Dendritic cell treated with granulocyte-macrophage colony-stimulating factor and Interleukin-4, amounts not matched to agents 40 ng/mL and 50 ng/mL, for 4 days (primary cell): ENCODE measurements at regions not wholly inside any gene's neighbourhood (a gene's known extent, or its start where the extent isn't known, plus 50 kb on each side); places are given as distances from the start of the nearest gene placed in this dataset.

Experiments
- H3K27ac Mint-ChIP-seq: one replicate; pipeline ENCODE4 v1.8.0; 2022; ENCODE audit warnings: mild to moderate bottlenecking, mixed read lengths
- H3K27me3 Mint-ChIP-seq: one replicate; pipeline ENCODE4 v1.8.0; 2022; ENCODE audit warnings: mild to moderate bottlenecking, mixed read lengths
- H3K36me3 Mint-ChIP-seq: one replicate; pipeline ENCODE4 v1.8.0; 2022; ENCODE audit warnings: low read depth, mixed read lengths
- H3K4me1 Mint-ChIP-seq: one replicate; pipeline ENCODE4 v1.8.0; 2022; ENCODE audit warnings: low read depth, mixed read lengths
- H3K4me3 Mint-ChIP-seq: one replicate; pipeline ENCODE4 v1.8.0; 2022; ENCODE audit warnings: mild to moderate bottlenecking, moderate library complexity, mixed read lengths
- H3K9me3 Mint-ChIP-seq: one replicate; pipeline ENCODE4 v1.8.0; 2022; ENCODE audit warnings: mixed read lengths
- intact Hi-C: fragments of 100-400 bp; cut with micrococcal nuclease; formaldehyde crosslinking; loops from one replicate; pipeline ENCODE4 v1.15.0; 2022

GRCh38 chr2:13884291-13884976, 748.1 kb upstream of the LRATD1 start:
- Mint-ChIP-seq H3K4me3 (no peak overlapping the region), H3K4me1 (no peaks in the 10 kb centered on the region), H3K36me3 (no peaks in the 10 kb centered on the region), H3K9me3 (peaks cover 18% of the 10 kb centered on the region), H3K27ac (no peak overlapping the region), H3K27me3 (no peaks in the 10 kb centered on the region)
- intact Hi-C loops = no loop called here

- no peak overlapping the region for H3K4me3 Mint-ChIP-seq
- H3K27me3 Mint-ChIP-seq = no peaks in the 10 kb centered on the region
- peaks cover 9% of the 10 kb centered on the region for H3K9me3 Mint-ChIP-seq
- intact Hi-C loops = no loop called here
- no peaks in the 10 kb centered on the region for H3K36me3 Mint-ChIP-seq
- H3K4me1 Mint-ChIP-seq = no peaks in the 10 kb centered on the region
- H3K27ac Mint-ChIP-seq = no peak overlapping the region
Measured at GRCh38 chr2:13901526-13901925, 731.0 kb upstream of the LRATD1 start.

- Mint-ChIP-seq H3K27ac (no peak overlapping the region), H3K4me1 (no peaks in the 10 kb centered on the region), H3K9me3 (no peaks in the 10 kb centered on the region), H3K27me3 (no peaks in the 10 kb centered on the region), H3K4me3 (no peak overlapping the region), H3K36me3 (no peaks in the 10 kb centered on the region)
- intact Hi-C loops = no loop called here
Measured at GRCh38 chr2:13905831-13906230, 726.7 kb upstream of the LRATD1 start.

- intact Hi-C loops = no loop called here
- H3K36me3 Mint-ChIP-seq = no peaks in the 10 kb centered on the region
- no peak overlapping the region for H3K27ac Mint-ChIP-seq
- H3K4me3 Mint-ChIP-seq = no peak overlapping the region
- H3K27me3 Mint-ChIP-seq = no peaks in the 10 kb centered on the region
- no peaks in the 10 kb centered on the region for H3K4me1 Mint-ChIP-seq
- peaks cover 10% of the 10 kb centered on the region for H3K9me3 Mint-ChIP-seq
Measured at GRCh38 chr2:13916066-13916465, 716.5 kb upstream of the LRATD1 start.

GRCh38 chr2:13917958-13918357, 714.6 kb upstream of the LRATD1 start:
- Mint-ChIP-seq H3K4me1 (no peaks in the 10 kb centered on the region), H3K4me3 (no peak overlapping the region), H3K9me3 (peaks cover 26% of the 10 kb centered on the region), H3K27me3 (no peaks in the 10 kb centered on the region), H3K36me3 (no peaks in the 10 kb centered on the region), H3K27ac (no peak overlapping the region)
- intact Hi-C loops = no loop called here

GRCh38 chr2:13919981-13920382, 712.5 kb upstream of the LRATD1 start:
- no peaks in the 10 kb centered on the region for H3K27me3 Mint-ChIP-seq
- H3K27ac Mint-ChIP-seq = no peak overlapping the region
- H3K4me3 Mint-ChIP-seq = no peak overlapping the region
- intact Hi-C loops = no loop called here
- H3K4me1 Mint-ChIP-seq = no peaks in the 10 kb centered on the region
- no peaks in the 10 kb centered on the region for H3K36me3 Mint-ChIP-seq
- peaks cover 33% of the 10 kb centered on the region for H3K9me3 Mint-ChIP-seq

- Mint-ChIP-seq H3K27me3 (no peaks in the 10 kb centered on the region), H3K27ac (no peak overlapping the region), H3K36me3 (no peaks in the 10 kb centered on the region), H3K9me3 (peaks cover 33% of the 10 kb centered on the region), H3K4me1 (no peaks in the 10 kb centered on the region), H3K4me3 (no peak overlapping the region)
- intact Hi-C loops = no loop called here
Measured at GRCh38 chr2:13921245-13921644, 711.3 kb upstream of the LRATD1 start.

GRCh38 chr2:13923823-13924222, 708.7 kb upstream of the LRATD1 start:
- no peaks in the 10 kb centered on the region for H3K36me3 Mint-ChIP-seq
- peaks cover 49% of the 10 kb centered on the region for H3K9me3 Mint-ChIP-seq
- H3K27me3 Mint-ChIP-seq = no peaks in the 10 kb centered on the region
- intact Hi-C loops = no loop called here
- H3K27ac Mint-ChIP-seq = no peak overlapping the region
- no peaks in the 10 kb centered on the region for H3K4me1 Mint-ChIP-seq
- no peak overlapping the region for H3K4me3 Mint-ChIP-seq

GRCh38 chr2:13942111-13942510, 690.4 kb upstream of the LRATD1 start:
- intact Hi-C loops = no loop called here
- Mint-ChIP-seq H3K27ac (no peak overlapping the region), H3K4me3 (no peak overlapping the region), H3K27me3 (no peaks in the 10 kb centered on the region), H3K36me3 (no peaks in the 10 kb centered on the region), H3K4me1 (no peaks in the 10 kb centered on the region), H3K9me3 (peaks cover 13% of the 10 kb centered on the region)

- H3K4me1 Mint-ChIP-seq = no peaks in the 10 kb centered on the region
- intact Hi-C loops = no loop called here
- H3K27ac Mint-ChIP-seq = no peak overlapping the region
- no peak overlapping the region for H3K4me3 Mint-ChIP-seq
- no peaks in the 10 kb centered on the region for H3K36me3 Mint-ChIP-seq
- no peaks in the 10 kb centered on the region for H3K27me3 Mint-ChIP-seq
- peaks cover 19% of the 10 kb centered on the region for H3K9me3 Mint-ChIP-seq
Measured at GRCh38 chr2:13950761-13951160, 681.8 kb upstream of the LRATD1 start.

- Mint-ChIP-seq H3K36me3 (no peaks in the 10 kb centered on the region), H3K4me1 (no peaks in the 10 kb centered on the region), H3K27ac (no peak overlapping the region), H3K4me3 (no peak overlapping the region), H3K9me3 (peaks cover 17% of the 10 kb centered on the region), H3K27me3 (no peaks in the 10 kb centered on the region)
- intact Hi-C loops = no loop called here
Measured at GRCh38 chr2:13968811-13969210, 663.7 kb upstream of the LRATD1 start.

GRCh38 chr2:13986119-13986720, 646.3 kb upstream of the LRATD1 start:
- Mint-ChIP-seq H3K4me3 (no peak overlapping the region), H3K9me3 (peaks cover 32% of the 10 kb centered on the region), H3K27ac (no peak overlapping the region), H3K4me1 (no peaks in the 10 kb centered on the region), H3K36me3 (no peaks in the 10 kb centered on the region), H3K27me3 (no peaks in the 10 kb centered on the region)
- intact Hi-C loops = no loop called here

GRCh38 chr2:13996527-13996926, 636.0 kb upstream of the LRATD1 start:
- no peaks in the 10 kb centered on the region for H3K36me3 Mint-ChIP-seq
- H3K9me3 Mint-ChIP-seq = peaks cover 58% of the 10 kb centered on the region

GRCh38 chr2:14011190-14011589, 621.3 kb upstream of the LRATD1 start:
- intact Hi-C loops = no loop called here
- Mint-ChIP-seq H3K27me3 (no peaks in the 10 kb centered on the region), H3K36me3 (no peaks in the 10 kb centered on the region), H3K9me3 (peaks cover 14% of the 10 kb centered on the region), H3K4me1 (no peaks in the 10 kb centered on the region), H3K27ac (no peak overlapping the region), H3K4me3 (no peak overlapping the region)

More at GRCh38 chr2:13996527-13996926, 636.0 kb upstream of the LRATD1 start:
- no peak overlapping the region for H3K27ac Mint-ChIP-seq
- H3K4me1 Mint-ChIP-seq = no peaks in the 10 kb centered on the region
- no peak overlapping the region for H3K4me3 Mint-ChIP-seq
- no peaks in the 10 kb centered on the region for H3K27me3 Mint-ChIP-seq
- intact Hi-C loops = no loop called here

GRCh38 chr2:14015113-14015630, 617.3 kb upstream of the LRATD1 start:
- Mint-ChIP-seq H3K27me3 (no peaks in the 10 kb centered on the region), H3K9me3 (peaks cover 4% of the 10 kb centered on the region), H3K4me1 (no peaks in the 10 kb centered on the region), H3K27ac (no peak overlapping the region), H3K4me3 (no peak overlapping the region), H3K36me3 (no peaks in the 10 kb centered on the region)
- intact Hi-C loops = no loop called here
